A673 (cell line): ENCODE measurements at regions not wholly inside any gene's neighbourhood (a gene's known extent, or its start where the extent isn't known, plus 50 kb on each side); places are given as distances from the start of the nearest gene placed in this dataset.

ENCODE experiments used
- EZH2 ChIP-seq: fragments of 200-600 bp; sonication (generic); IDR thresholded peaks from 2 replicates; pipeline ENCODE4 v1.6.1; 2017; ENCODE audit warnings: borderline replicate concordance, low read depth, mild to moderate bottlenecking, mixed read lengths, antibody characterized with exemption, low read length; ENCODE audit not compliant: poor library complexity, severe bottlenecking
- TF ChIP-seq, protein P1 (sequence below): fragments of 300-800, 200-600 bp; sonication (generic); conservative IDR thresholded peaks from 2 replicates; pipeline ENCODE4 v1.5.1; 2017; ENCODE audit warnings: low read depth, mild to moderate bottlenecking, antibody characterized with exemption, low read length, moderate library complexity, mixed read lengths

DNA sequence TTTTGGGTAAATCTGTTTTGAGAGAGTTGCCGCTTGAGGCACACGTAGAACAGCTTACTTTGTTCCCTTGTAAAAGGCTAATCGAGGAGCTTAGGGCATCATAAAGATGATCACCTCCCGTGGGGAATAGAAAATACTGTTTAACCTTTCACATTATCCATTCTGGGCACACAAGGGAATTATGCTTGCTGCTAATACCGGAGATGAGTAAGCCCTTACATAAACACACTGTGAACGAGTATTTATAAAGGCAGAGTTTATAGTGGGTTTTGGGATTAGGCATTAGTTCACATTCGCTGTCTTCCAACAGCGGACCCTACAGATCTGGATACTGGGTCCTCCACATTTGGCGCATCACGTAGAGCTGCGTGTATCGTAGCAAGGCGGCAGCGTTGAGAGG is 51.2 kb upstream of the CNTNAP4 start:
- TF ChIP-seq, protein P1, sequence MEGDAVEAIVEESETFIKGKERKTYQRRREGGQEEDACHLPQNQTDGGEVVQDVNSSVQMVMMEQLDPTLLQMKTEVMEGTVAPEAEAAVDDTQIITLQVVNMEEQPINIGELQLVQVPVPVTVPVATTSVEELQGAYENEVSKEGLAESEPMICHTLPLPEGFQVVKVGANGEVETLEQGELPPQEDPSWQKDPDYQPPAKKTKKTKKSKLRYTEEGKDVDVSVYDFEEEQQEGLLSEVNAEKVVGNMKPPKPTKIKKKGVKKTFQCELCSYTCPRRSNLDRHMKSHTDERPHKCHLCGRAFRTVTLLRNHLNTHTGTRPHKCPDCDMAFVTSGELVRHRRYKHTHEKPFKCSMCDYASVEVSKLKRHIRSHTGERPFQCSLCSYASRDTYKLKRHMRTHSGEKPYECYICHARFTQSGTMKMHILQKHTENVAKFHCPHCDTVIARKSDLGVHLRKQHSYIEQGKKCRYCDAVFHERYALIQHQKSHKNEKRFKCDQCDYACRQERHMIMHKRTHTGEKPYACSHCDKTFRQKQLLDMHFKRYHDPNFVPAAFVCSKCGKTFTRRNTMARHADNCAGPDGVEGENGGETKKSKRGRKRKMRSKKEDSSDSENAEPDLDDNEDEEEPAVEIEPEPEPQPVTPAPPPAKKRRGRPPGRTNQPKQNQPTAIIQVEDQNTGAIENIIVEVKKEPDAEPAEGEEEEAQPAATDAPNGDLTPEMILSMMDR: no peak
- no peak for TF ChIP-seq EZH2
